ENCODE measurements at regions not wholly inside any gene's neighbourhood (a gene's known extent, or its start where the extent isn't known, plus 50 kb on each side); places are given as distances from the start of the nearest gene placed in this dataset.

GRCh38 chr3:40653001-40653400, 128.2 kb downstream of the ZNF621 start:
- CTCF ChIA-PET = no interaction called here
- Mint-ChIP-seq H3K4me1 (ENCODE audit: low read depth) (no peaks in the 10 kb centered on the region), H3K9me3 (no peaks in the 10 kb centered on the region), H3K4me3 (no peak overlapping the region), H3K27ac (no peak overlapping the region), H3K36me3 (ENCODE audit: low read depth) (no peaks in the 10 kb centered on the region), H3K27me3 (ENCODE audit: low read depth) (no peaks in the 10 kb centered on the region)
- DNase-seq = no peak
- intact Hi-C loops (cut with micrococcal nuclease) = no loop called here

DNA sequence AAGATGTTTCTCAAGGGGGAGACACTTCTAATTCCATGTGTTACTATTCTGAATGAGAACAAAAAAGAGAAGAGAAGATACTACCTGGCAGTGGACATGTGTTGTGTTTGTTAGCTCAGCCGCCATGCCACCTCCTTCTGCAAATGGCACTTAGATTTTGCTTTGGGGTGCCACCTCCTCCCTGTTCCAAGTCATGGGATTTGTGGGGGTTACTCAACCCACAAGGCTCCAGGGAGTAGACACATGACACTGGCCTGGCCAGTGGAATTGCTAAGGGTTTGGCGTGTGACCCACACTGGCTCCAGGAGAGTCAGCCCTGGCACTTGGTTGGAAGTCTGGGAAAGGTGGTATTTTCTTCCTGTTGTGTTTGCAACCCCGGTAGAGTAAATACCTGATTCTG, 129.1 kb downstream of the ZNF621 start:
- intact Hi-C loops (cut with micrococcal nuclease) = no loop called here
- CTCF ChIA-PET = no interaction called here
- Mint-ChIP-seq H3K4me1 (ENCODE audit: low read depth) (no peaks in the 10 kb centered on the region), H3K36me3 (ENCODE audit: low read depth) (no peaks in the 10 kb centered on the region), H3K4me3 (no peak overlapping the region), H3K9me3 (peaks cover 3% of the 10 kb centered on the region), H3K27me3 (ENCODE audit: low read depth) (no peaks in the 10 kb centered on the region), H3K27ac (no peak overlapping the region)
- DNase-seq = no peak

DNA sequence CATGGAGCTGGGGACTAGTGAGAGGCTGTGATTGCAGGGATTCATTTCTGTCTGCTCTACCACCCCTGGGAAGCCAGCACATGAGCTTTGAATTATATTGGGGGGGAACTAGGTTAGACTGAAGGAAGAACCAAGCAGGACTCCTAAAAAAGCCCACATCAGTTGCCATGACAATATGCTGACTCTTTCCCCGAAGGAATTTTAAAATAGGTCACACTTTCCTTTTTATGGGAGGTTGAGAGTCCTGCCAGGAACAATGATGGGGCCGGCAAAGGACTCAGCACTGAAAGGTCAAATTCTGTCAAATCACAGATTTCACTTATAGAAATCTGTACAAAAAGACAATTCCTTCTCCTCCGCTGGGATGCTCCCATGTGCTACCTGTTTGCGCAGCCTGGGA, 130.8 kb downstream of the ZNF621 start:
- H3K27ac Mint-ChIP-seq = no peak overlapping the region

GRCh38 chr3:40657623-40658022, 132.9 kb downstream of the ZNF621 start:
- intact Hi-C loops (cut with micrococcal nuclease) = no loop called here
- no peak overlapping the region for H3K27ac Mint-ChIP-seq
- H3K36me3 Mint-ChIP-seq (ENCODE audit: low read depth) = no peaks in the 10 kb centered on the region
- H3K4me3 Mint-ChIP-seq = no peak overlapping the region
- no peak for DNase-seq
- peaks cover 3% of the 10 kb centered on the region for H3K9me3 Mint-ChIP-seq
- no peaks in the 10 kb centered on the region for H3K4me1 Mint-ChIP-seq (ENCODE audit: low read depth)
- H3K27me3 Mint-ChIP-seq (ENCODE audit: low read depth) = peaks cover 5% of the 10 kb centered on the region
- CTCF ChIA-PET = no interaction called here

More for the DNA sequence above, 130.8 kb downstream of the ZNF621 start:
- intact Hi-C loops (cut with micrococcal nuclease) = no loop called here
- Mint-ChIP-seq H3K4me3 (no peak overlapping the region), H3K36me3 (ENCODE audit: low read depth) (no peaks in the 10 kb centered on the region), H3K27me3 (ENCODE audit: low read depth) (peaks cover 2% of the 10 kb centered on the region), H3K4me1 (ENCODE audit: low read depth) (no peaks in the 10 kb centered on the region), H3K9me3 (peaks cover 3% of the 10 kb centered on the region)
- CTCF ChIA-PET = no interaction called here
- DNase-seq = no peak

GRCh38 chr3:40658305-40658704, 133.5 kb downstream of the ZNF621 start:
- no peaks in the 10 kb centered on the region for H3K36me3 Mint-ChIP-seq (ENCODE audit: low read depth)
- H3K27ac Mint-ChIP-seq = no peak overlapping the region
- intact Hi-C loops (cut with micrococcal nuclease) = no loop called here
- H3K27me3 Mint-ChIP-seq (ENCODE audit: low read depth) = peaks cover 5% of the 10 kb centered on the region
- CTCF ChIA-PET = no interaction called here
- no peak for DNase-seq
- H3K4me1 Mint-ChIP-seq (ENCODE audit: low read depth) = no peaks in the 10 kb centered on the region
- no peak overlapping the region for H3K4me3 Mint-ChIP-seq
- H3K9me3 Mint-ChIP-seq = peaks cover 3% of the 10 kb centered on the region

DNA sequence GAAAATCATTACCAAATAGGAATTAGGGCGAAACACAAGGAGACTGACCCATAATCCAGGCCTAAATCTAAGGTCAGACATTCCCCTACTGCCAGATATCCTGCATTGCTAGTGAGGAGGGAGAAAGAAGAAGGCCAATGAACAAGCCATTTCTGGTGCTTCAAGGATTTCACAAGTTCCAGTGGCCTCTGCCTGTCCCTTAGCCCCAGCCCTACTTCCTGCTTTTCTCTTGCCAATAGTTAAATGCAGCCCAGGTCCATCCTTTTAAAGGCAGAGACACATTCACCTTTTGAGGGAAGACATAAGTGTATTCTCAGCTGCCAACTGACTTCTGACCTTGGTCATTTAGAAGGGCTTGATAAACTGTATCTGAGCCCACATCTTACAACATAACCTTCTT, 135.8 kb downstream of the ZNF621 start:
- CTCF ChIA-PET = no interaction called here
- Mint-ChIP-seq H3K9me3 (peaks cover 3% of the 10 kb centered on the region), H3K27ac (no peak overlapping the region), H3K4me1 (ENCODE audit: low read depth) (no peaks in the 10 kb centered on the region), H3K36me3 (ENCODE audit: low read depth) (no peaks in the 10 kb centered on the region), H3K27me3 (ENCODE audit: low read depth) (peaks cover 10% of the 10 kb centered on the region), H3K4me3 (no peak overlapping the region)
- DNase-seq = no peak
- intact Hi-C loops (cut with micrococcal nuclease) = no loop called here

GRCh38 chr3:40661284-40661683, 136.5 kb downstream of the ZNF621 start:
- H3K27me3 Mint-ChIP-seq (ENCODE audit: low read depth) = peaks cover 14% of the 10 kb centered on the region
- intact Hi-C loops (cut with micrococcal nuclease) = no loop called here
- no peak overlapping the region for H3K27ac Mint-ChIP-seq
- H3K4me3 Mint-ChIP-seq = no peak overlapping the region
- H3K36me3 Mint-ChIP-seq (ENCODE audit: low read depth) = no peaks in the 10 kb centered on the region
- DNase-seq = no peak
- CTCF ChIA-PET = no interaction called here
- H3K9me3 Mint-ChIP-seq = peaks cover 3% of the 10 kb centered on the region
- no peaks in the 10 kb centered on the region for H3K4me1 Mint-ChIP-seq (ENCODE audit: low read depth)

DNA sequence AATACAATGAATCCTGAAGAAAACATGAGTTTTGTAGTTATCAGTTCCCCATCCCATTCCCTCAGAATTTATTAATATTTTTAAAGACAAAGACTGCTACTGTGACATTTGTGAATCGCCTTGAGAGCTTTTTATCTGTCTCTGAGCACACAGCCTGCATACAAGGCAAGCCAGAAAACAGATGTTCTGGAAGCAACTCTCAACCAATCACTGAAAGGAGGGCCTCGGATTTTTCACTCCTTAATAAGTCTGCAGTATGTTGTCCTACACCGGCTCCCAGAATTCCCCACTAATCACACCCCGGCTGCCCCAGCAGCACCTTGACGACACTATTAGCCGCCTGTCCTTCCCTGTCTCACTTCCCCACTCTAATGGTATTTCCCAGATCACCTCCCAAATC, 138.5 kb downstream of the ZNF621 start:
- DNase-seq = no peak
- intact Hi-C loops (cut with micrococcal nuclease) = no loop called here
- H3K9me3 Mint-ChIP-seq = peaks cover under 1% of the 10 kb centered on the region
- no peaks in the 10 kb centered on the region for H3K36me3 Mint-ChIP-seq (ENCODE audit: low read depth)
- no peak overlapping the region for H3K4me3 Mint-ChIP-seq
- CTCF ChIA-PET = interaction anchor here (0.6 kb wide), 1 partner anchor 363 kb away, joined by 4 read pairs; no protein-coding TSS in a partner anchor
- H3K27me3 Mint-ChIP-seq (ENCODE audit: low read depth) = peaks cover 14% of the 10 kb centered on the region
- no peaks in the 10 kb centered on the region for H3K4me1 Mint-ChIP-seq (ENCODE audit: low read depth)
- H3K27ac Mint-ChIP-seq = no peak overlapping the region

- CTCF ChIA-PET = no interaction called here
- Mint-ChIP-seq H3K27me3 (ENCODE audit: low read depth) (peaks cover 8% of the 10 kb centered on the region), H3K27ac (no peak overlapping the region), H3K36me3 (ENCODE audit: low read depth) (no peaks in the 10 kb centered on the region), H3K9me3 (no peaks in the 10 kb centered on the region), H3K4me3 (no peak overlapping the region), H3K4me1 (ENCODE audit: low read depth) (no peaks in the 10 kb centered on the region)
- intact Hi-C loops (cut with micrococcal nuclease) = no loop called here
- no peak for DNase-seq
Measured at GRCh38 chr3:40669176-40669575, 144.4 kb downstream of the ZNF621 start.

- DNase-seq = no peak
- intact Hi-C loops (cut with micrococcal nuclease) = no loop called here
- no peaks in the 10 kb centered on the region for H3K4me1 Mint-ChIP-seq (ENCODE audit: low read depth)
- H3K27me3 Mint-ChIP-seq (ENCODE audit: low read depth) = peaks cover 9% of the 10 kb centered on the region
- H3K9me3 Mint-ChIP-seq = no peaks in the 10 kb centered on the region
- CTCF ChIA-PET = no interaction called here
- H3K4me3 Mint-ChIP-seq = no peak overlapping the region
- H3K36me3 Mint-ChIP-seq (ENCODE audit: low read depth) = no peaks in the 10 kb centered on the region
- H3K27ac Mint-ChIP-seq = no peak overlapping the region
Measured at GRCh38 chr3:40672861-40673260, 148.1 kb downstream of the ZNF621 start.

GRCh38 chr3:40677321-40677720, 152.6 kb downstream of the ZNF621 start:
- no peak overlapping the region for H3K4me3 Mint-ChIP-seq
- peaks cover 7% of the 10 kb centered on the region for H3K27me3 Mint-ChIP-seq (ENCODE audit: low read depth)

DNA sequence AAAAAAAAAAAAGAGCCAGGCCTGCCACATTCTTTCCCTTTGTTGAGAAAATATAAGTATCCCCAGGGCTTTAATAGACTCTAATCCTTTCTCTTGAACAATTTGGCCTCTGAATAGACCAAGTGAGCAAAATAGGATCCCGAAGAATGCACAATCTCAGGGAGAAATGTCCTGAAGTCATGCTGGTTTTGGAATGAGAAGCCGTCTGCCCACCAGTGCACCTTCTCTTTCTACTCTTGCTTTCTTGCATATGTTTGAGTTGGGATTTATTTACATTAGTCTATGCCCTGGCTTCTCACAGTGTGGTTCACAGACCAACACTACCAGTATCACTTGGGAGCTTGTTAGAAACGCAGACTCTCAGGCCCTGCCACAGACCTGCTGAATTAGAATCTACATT, 153.0 kb downstream of the ZNF621 start:
- Mint-ChIP-seq H3K27me3 (ENCODE audit: low read depth) (peaks cover 7% of the 10 kb centered on the region), H3K4me3 (no peak overlapping the region), H3K27ac (no peak overlapping the region), H3K36me3 (ENCODE audit: low read depth) (no peaks in the 10 kb centered on the region), H3K9me3 (no peaks in the 10 kb centered on the region), H3K4me1 (ENCODE audit: low read depth) (no peaks in the 10 kb centered on the region)
- no peak for DNase-seq
- CTCF ChIA-PET = no interaction called here
- intact Hi-C loops (cut with micrococcal nuclease) = no loop called here

More at GRCh38 chr3:40677321-40677720, 152.6 kb downstream of the ZNF621 start:
- CTCF ChIA-PET = no interaction called here
- H3K36me3 Mint-ChIP-seq (ENCODE audit: low read depth) = no peaks in the 10 kb centered on the region
- H3K9me3 Mint-ChIP-seq = no peaks in the 10 kb centered on the region
- H3K27ac Mint-ChIP-seq = no peak overlapping the region
- DNase-seq = no peak
- intact Hi-C loops (cut with micrococcal nuclease) = no loop called here
- H3K4me1 Mint-ChIP-seq (ENCODE audit: low read depth) = no peaks in the 10 kb centered on the region

DNA sequence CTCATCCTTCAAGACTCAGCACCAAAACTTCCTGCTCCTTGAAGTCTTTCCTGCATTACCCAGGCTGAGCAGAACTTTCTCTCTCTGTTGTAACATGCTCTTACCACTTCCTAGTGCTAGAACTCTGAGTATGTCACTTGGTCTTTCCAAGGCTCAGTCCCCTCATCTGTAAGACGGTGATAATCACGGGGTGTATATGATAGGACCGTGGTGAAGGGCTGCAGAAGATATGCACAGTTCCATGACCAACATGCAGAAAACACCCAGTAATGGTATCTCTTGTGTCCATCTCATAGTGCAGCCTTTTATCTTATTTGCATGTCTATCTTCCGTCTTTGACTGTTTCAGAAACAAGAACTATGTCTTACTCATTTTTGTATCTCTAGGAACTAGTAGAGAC, 154.5 kb downstream of the ZNF621 start:
- intact Hi-C loops (cut with micrococcal nuclease) = no loop called here
- no peak for DNase-seq
- CTCF ChIA-PET = no interaction called here
- Mint-ChIP-seq H3K27ac (no peak overlapping the region), H3K9me3 (no peaks in the 10 kb centered on the region), H3K36me3 (ENCODE audit: low read depth) (no peaks in the 10 kb centered on the region), H3K4me3 (no peak overlapping the region), H3K4me1 (ENCODE audit: low read depth) (no peaks in the 10 kb centered on the region), H3K27me3 (ENCODE audit: low read depth) (peaks cover 6% of the 10 kb centered on the region)

Data from activated naive CD4-positive, alpha-beta T cell treated with anti-CD3 and anti-CD28 coated beads for 36 hours (primary cell).